Tibial nerve (tissue), 4 donors: ENCODE measurements at regions not wholly inside any gene's neighbourhood (a gene's known extent, or its start where the extent isn't known, plus 50 kb on each side); places are given as distances from the start of the nearest gene placed in this dataset.

Experiments
- DNase-seq, 2 donors: peaks; one replicate each; pipeline ENCODE4 v3.0.0-alpha.2; 2019; ENCODE audit warnings: low spot score in 2 of 2
- H3K27ac ChIP-seq, 4 donors: fragments of 200-600 bp; sonication (generic) in 3 of 4; one replicate each; pipeline ENCODE4 v1.5.1; 2017 to 2019; ENCODE audit warnings: mild to moderate bottlenecking in 1 of 4
- H3K27me3 ChIP-seq, 2 donors: fragments of 200-600 bp; sonication (generic) in 1 of 2; one replicate each; pipeline versions ENCODE4 v1.5.1 to v1.6.0; 2017 to 2019
- H3K36me3 ChIP-seq, 3 donors: fragments of 200-600 bp; sonication (generic); one replicate each; pipeline ENCODE4 v1.5.1; 2018 to 2019
- H3K4me1 ChIP-seq, 4 donors: fragments of 200-600 bp; sonication (generic) in 3 of 4; one replicate each; pipeline ENCODE4 v1.5.1; 2017 to 2019
- H3K4me3 ChIP-seq, 4 donors: fragments of 200-600 bp; sonication (generic) in 3 of 4; one replicate each; pipeline ENCODE4 v1.5.1; 2017 to 2019; ENCODE audit warnings: mild to moderate bottlenecking in 1 of 4, moderate library complexity in 1 of 4
- H3K9me3 ChIP-seq, 4 donors: fragments of 200-600 bp; sonication (generic) in 3 of 4; one replicate each; pipeline ENCODE4 v1.5.1; 2017 to 2019
- CTCF ChIP-seq, 5 experiments: fragments of 200-600 bp in 3 of 5; fragments of 450-650 bp in 2 of 5; sonication (generic) in 3 of 5; IDR thresholded peaks; one replicate each; pipeline ENCODE4 v1.5.1; 2016 to 2019; ENCODE audit warnings: antibody characterized with exemption in 5 of 5, mild to moderate bottlenecking in 3 of 5, moderate library complexity in 2 of 5
- EP300 ChIP-seq, 2 donors: sonication (generic); formaldehyde crosslinking; IDR thresholded peaks; one replicate each; pipeline ENCODE4 v1.6.1; 2017; ENCODE audit warnings: antibody characterized with exemption in 2 of 2, mild to moderate bottlenecking in 1 of 2
- POLR2A ChIP-seq, 2 donors: fragments of 450-650 bp; IDR thresholded peaks; one replicate each; pipeline ENCODE4 v1.6.1; 2017; ENCODE audit warnings: antibody characterized with exemption in 2 of 2, mild to moderate bottlenecking in 2 of 2, moderate library complexity in 2 of 2
- WGBS, 2 donors: methylation state at CpG; one replicate each; pipeline ENCODE4 v1.1.5; 2018; 5-methylcytosine and 5-hydroxymethylcytosine counted together

- TF ChIP-seq CTCF (IDR thresholded peaks at IDR 0.05) (no peak), POLR2A (IDR thresholded peaks at IDR 0.05) (no peak), EP300 (IDR thresholded peaks at IDR 0.05) (no peak)
- Histone ChIP-seq H3K27ac (peak overlapping the region in 1 of 4 donors; percentile 82), H3K36me3 (no peaks in the 10 kb centered on the region), H3K27me3 (no peaks in the 10 kb centered on the region), H3K4me3 (no peak overlapping the region), H3K9me3 (no peaks in the 10 kb centered on the region), H3K4me1 (peaks cover 6 to 55% (median 21%) of the 10 kb centered on the region in 4 donors)
- 90 to 91% methylated on average over 5 of the region's 5 CpGs for WGBS, 2 donors
- no peak for DNase-seq
Observed at GRCh38 chr13:40442231-40442630, 224.2 kb downstream of the FOXO1 start.

GRCh38 chr13:40442826-40443225 is 223.6 kb downstream of the FOXO1 start:
- Histone ChIP-seq H3K27ac (peak overlapping the region in 1 of 4 donors; percentile 82), H3K27me3 (no peaks in the 10 kb centered on the region), H3K36me3 (no peaks in the 10 kb centered on the region), H3K4me3 (no peak overlapping the region), H3K9me3 (no peaks in the 10 kb centered on the region), H3K4me1 (peaks cover 6 to 54% (median 21%) of the 10 kb centered on the region in 4 donors)
- WGBS, 2 donors = 67 to 69% methylated on average over 6 of the region's 6 CpGs
- TF ChIP-seq POLR2A (IDR thresholded peaks at IDR 0.05) (no peak), CTCF (IDR thresholded peaks at IDR 0.05) (no peak), EP300 (IDR thresholded peaks at IDR 0.05) (no peak)
- DNase-seq = no peak

GRCh38 chr13:40444241-40444640 is 222.2 kb downstream of the FOXO1 start:
- Histone ChIP-seq H3K4me1 (peaks cover 6 to 40% (median 19%) of the 10 kb centered on the region in 4 donors), H3K4me3 (no peak overlapping the region), H3K36me3 (no peaks in the 10 kb centered on the region), H3K27me3 (no peaks in the 10 kb centered on the region), H3K9me3 (peaks cover 0 to 5% (median 0%) of the 10 kb centered on the region in 4 donors), H3K27ac (no peak overlapping the region)
- WGBS, 2 donors = 77 to 83% methylated on average over 3 of the region's 3 CpGs
- DNase-seq = no peak
- TF ChIP-seq CTCF (IDR thresholded peaks at IDR 0.05) (no peak), POLR2A (IDR thresholded peaks at IDR 0.05) (no peak), EP300 (IDR thresholded peaks at IDR 0.05) (no peak)

GRCh38 chr13:40445557-40445990 is 220.9 kb downstream of the FOXO1 start:
- Histone ChIP-seq H3K36me3 (no peaks in the 10 kb centered on the region), H3K4me3 (no peak overlapping the region), H3K4me1 (peaks cover 6 to 26% (median 8%) of the 10 kb centered on the region in 4 donors), H3K27ac (no peak overlapping the region), H3K27me3 (no peaks in the 10 kb centered on the region), H3K9me3 (peaks cover 0 to 9% (median 0%) of the 10 kb centered on the region in 4 donors)
- DNase-seq = peak in 1 of 2 donors; percentile 25
- WGBS, 2 donors = 68 to 71% methylated on average over 11 of the region's 11 CpGs
- peak; percentile 25 to 66 for TF ChIP-seq EP300 (IDR thresholded peaks at IDR 0.05)
- TF ChIP-seq POLR2A (IDR thresholded peaks at IDR 0.05) = no peak

- WGBS, 2 donors = 68 to 71% methylated on average over 2 of the region's 2 CpGs
- Histone ChIP-seq H3K4me3 (no peak overlapping the region), H3K36me3 (no peaks in the 10 kb centered on the region), H3K27me3 (no peaks in the 10 kb centered on the region), H3K4me1 (peaks cover 0 to 18% (median 2%) of the 10 kb centered on the region in 4 donors), H3K9me3 (peaks cover 0 to 9% (median 0%) of the 10 kb centered on the region in 4 donors), H3K27ac (no peak overlapping the region)
- DNase-seq = no peak
- TF ChIP-seq POLR2A (IDR thresholded peaks at IDR 0.05) (no peak), CTCF (IDR thresholded peaks at IDR 0.05) (no peak), EP300 (IDR thresholded peaks at IDR 0.05) (no peak)
Observed at GRCh38 chr13:40446365-40446764, 220.1 kb downstream of the FOXO1 start.
